Neural crest cell (in vitro differentiated cells): ENCODE measurements at regions not wholly inside any gene's neighbourhood (a gene's known extent, or its start where the extent isn't known, plus 50 kb on each side); places are given as distances from the start of the nearest gene placed in this dataset.

Experiments
- DNase-seq: peaks from one replicate; pipeline ENCODE4 v3.0.0; 2021; ENCODE audit warnings: low read depth, mixed read lengths, low spot score
- H3K27ac Mint-ChIP-seq: one replicate; pipeline ENCODE4 v1.8.0; 2021; ENCODE audit warnings: mild to moderate bottlenecking, mixed read lengths; ENCODE audit not compliant: unreplicated experiment
- H3K27me3 Mint-ChIP-seq: 2 replicates; pipeline ENCODE4 v1.8.0; 2021; ENCODE audit warnings: low read depth, mild to moderate bottlenecking, mixed read lengths
- H3K36me3 Mint-ChIP-seq: 2 replicates; pipeline ENCODE4 v1.8.0; 2021; ENCODE audit warnings: low read depth, mild to moderate bottlenecking, mixed read lengths
- H3K4me1 Mint-ChIP-seq: 2 replicates; pipeline ENCODE4 v1.8.0; 2021; ENCODE audit warnings: mixed read lengths
- H3K4me3 Mint-ChIP-seq: one replicate; pipeline ENCODE4 v1.8.0; 2021; ENCODE audit warnings: mild to moderate bottlenecking, mixed read lengths
- H3K9me3 Mint-ChIP-seq: 2 replicates; pipeline ENCODE4 v1.8.0; 2021; ENCODE audit warnings: mixed read lengths
- TF ChIP-seq, protein P1 (sequence below): fragments of 200-600 bp; sonication (generic); conservative IDR thresholded peaks from 2 replicates; pipeline ENCODE4 v1.5.0; 2021; ENCODE audit warnings: antibody characterized with exemption, mild to moderate bottlenecking

DNA sequence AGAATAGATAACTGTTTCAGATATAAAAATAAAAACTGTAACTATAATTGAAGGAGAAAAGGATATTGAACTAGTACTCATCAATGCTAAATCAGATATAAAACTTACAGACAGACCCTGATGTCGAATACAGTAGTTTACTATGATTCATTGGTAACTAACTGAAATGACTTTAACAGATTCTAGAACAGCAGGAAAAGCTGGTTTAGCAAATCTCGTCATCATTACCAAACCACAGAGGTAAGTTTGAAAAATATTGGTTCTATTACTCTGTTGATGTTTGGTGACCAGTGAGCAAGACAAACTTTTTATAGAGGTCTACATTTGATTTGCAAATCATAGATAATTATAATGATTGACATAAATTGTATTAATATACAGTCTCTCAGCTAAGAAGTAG is 551.4 kb upstream of the ADGRL3 start:
- H3K4me3 Mint-ChIP-seq, result no peak overlapping the region
- peaks cover 4% of the 10 kb centered on the region for H3K36me3 Mint-ChIP-seq
- no peak overlapping the region for H3K27ac Mint-ChIP-seq
- TF ChIP-seq, protein P1, sequence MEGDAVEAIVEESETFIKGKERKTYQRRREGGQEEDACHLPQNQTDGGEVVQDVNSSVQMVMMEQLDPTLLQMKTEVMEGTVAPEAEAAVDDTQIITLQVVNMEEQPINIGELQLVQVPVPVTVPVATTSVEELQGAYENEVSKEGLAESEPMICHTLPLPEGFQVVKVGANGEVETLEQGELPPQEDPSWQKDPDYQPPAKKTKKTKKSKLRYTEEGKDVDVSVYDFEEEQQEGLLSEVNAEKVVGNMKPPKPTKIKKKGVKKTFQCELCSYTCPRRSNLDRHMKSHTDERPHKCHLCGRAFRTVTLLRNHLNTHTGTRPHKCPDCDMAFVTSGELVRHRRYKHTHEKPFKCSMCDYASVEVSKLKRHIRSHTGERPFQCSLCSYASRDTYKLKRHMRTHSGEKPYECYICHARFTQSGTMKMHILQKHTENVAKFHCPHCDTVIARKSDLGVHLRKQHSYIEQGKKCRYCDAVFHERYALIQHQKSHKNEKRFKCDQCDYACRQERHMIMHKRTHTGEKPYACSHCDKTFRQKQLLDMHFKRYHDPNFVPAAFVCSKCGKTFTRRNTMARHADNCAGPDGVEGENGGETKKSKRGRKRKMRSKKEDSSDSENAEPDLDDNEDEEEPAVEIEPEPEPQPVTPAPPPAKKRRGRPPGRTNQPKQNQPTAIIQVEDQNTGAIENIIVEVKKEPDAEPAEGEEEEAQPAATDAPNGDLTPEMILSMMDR, result no peak
- H3K27me3 Mint-ChIP-seq, result no peaks in the 10 kb centered on the region
- no peak for DNase-seq
- H3K9me3 Mint-ChIP-seq, result peaks cover 6% of the 10 kb centered on the region
- H3K4me1 Mint-ChIP-seq, result peaks cover 3% of the 10 kb centered on the region

DNA sequence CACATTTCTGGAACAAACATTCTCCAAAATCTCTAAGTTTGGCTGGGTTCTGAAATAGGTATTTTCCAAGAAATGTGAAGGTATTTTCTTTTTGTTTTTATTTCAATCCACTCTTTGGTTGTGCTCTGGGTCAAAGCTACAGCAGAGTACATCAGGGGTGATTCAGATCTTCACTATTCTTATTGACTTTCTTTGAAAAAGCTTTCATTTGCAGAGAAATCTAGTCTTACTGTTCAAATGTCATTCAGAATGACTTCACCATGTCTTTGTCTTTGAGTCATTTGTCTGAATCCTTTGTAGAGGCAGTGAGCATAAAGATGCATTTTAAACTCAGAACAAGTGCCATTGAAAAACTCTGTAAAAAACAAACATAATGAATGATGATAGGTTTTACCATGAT is 547.2 kb upstream of the ADGRL3 start:
- Mint-ChIP-seq H3K9me3 (peaks cover 5% of the 10 kb centered on the region), H3K27ac (no peak overlapping the region), H3K4me3 (no peak overlapping the region), H3K4me1 (peaks cover 3% of the 10 kb centered on the region), H3K27me3 (no peaks in the 10 kb centered on the region), H3K36me3 (no peaks in the 10 kb centered on the region)
- no peak for DNase-seq
- TF ChIP-seq, protein P1, result no peak

DNA sequence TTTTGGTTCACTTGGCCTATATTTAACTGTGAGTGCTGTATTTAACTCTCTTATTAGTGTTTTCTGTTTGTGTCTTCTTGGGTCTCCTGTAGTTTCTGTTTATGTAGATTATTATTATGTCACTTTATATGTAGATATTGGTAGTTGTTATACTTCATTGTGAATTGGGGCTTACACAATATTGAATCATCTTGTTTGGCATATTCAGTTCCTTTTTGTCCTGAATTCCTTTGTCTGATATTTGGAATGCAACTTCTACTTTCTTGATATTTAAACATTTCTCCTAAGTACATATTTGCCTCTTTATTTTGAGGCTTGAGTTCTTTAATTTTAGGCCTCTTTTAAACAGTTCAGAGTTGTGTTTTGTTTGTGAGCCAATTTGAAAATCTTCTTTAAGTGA is 544.8 kb upstream of the ADGRL3 start:
- Mint-ChIP-seq H3K27me3 (no peaks in the 10 kb centered on the region), H3K36me3 (no peaks in the 10 kb centered on the region), H3K4me3 (no peak overlapping the region), H3K9me3 (peaks cover 9% of the 10 kb centered on the region), H3K4me1 (peaks cover 3% of the 10 kb centered on the region), H3K27ac (no peak overlapping the region)
- no peak for DNase-seq
- TF ChIP-seq, protein P1, result no peak

DNA sequence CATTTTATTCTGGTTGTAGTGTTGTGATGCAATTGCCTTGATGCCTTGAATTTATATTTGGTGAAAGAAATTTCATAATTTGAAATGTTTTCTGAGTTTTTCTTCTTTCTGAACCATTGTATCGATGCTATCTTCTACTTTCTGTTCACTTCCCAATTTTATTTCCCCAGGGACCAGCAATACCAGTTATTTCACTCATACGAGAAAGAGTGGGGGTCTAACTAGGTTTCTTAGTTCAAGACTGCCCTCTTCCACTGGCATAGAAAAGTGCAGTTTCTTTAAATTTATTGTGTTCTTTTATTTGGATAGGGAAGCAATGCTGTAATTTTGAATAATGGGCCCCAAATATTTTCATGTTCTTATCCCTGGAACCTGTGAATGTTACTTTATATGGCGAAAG is 544.0 kb upstream of the ADGRL3 start:
- no peak overlapping the region for H3K27ac Mint-ChIP-seq
- TF ChIP-seq, protein P1, result peak; percentile 22
- no peak overlapping the region for H3K4me3 Mint-ChIP-seq
- H3K4me1 Mint-ChIP-seq, result peaks cover 3% of the 10 kb centered on the region
- no peaks in the 10 kb centered on the region for H3K27me3 Mint-ChIP-seq
- no peaks in the 10 kb centered on the region for H3K36me3 Mint-ChIP-seq
- peaks cover 9% of the 10 kb centered on the region for H3K9me3 Mint-ChIP-seq
- no peak for DNase-seq

DNA sequence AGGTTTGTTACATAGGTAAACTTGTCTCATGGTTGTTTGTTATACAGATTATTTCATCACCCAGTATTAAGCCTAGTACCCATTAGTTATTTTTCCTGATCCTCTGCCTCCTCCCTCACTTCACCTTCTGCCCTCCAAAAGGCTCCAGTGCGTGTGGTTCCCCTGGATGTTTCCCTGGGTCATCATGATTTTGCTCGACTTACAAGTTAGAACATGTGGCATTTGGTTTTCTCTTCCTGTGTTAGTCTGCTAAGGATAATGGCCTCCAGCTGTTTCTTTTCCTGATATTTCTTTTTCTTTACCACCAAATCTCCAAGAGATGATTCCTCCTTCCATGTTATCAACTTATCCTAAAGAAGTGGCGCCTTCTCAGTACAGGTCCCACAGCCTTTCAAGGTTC is 543.1 kb upstream of the ADGRL3 start:
- DNase-seq, result no peak
- no peaks in the 10 kb centered on the region for H3K27me3 Mint-ChIP-seq
- H3K4me3 Mint-ChIP-seq, result no peak overlapping the region
- H3K9me3 Mint-ChIP-seq, result peaks cover 11% of the 10 kb centered on the region
- no peak overlapping the region for H3K27ac Mint-ChIP-seq
- TF ChIP-seq, protein P1, result no peak
- H3K4me1 Mint-ChIP-seq, result peaks cover 3% of the 10 kb centered on the region
- no peaks in the 10 kb centered on the region for H3K36me3 Mint-ChIP-seq

DNA sequence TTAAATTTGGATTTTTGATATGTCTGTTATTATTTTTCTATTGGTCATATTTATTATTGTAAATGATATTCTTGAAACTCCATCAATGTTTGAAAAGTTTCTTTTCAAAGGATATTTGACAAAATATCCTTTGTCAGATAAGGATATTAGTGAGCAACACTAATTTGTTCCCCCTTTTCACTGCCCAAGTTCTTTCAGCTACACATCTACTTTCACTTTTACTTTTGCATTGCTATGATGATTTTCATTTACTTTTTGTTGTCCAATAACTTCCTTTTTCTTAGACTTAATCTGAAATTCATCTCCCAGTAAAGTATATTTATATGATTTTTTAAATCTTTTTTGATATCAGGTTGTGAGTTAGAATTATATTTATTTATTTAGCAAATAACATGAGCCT is 542.3 kb upstream of the ADGRL3 start:
- TF ChIP-seq, protein P1, result no peak
- H3K36me3 Mint-ChIP-seq, result no peaks in the 10 kb centered on the region
- no peak for DNase-seq
- no peak overlapping the region for H3K4me3 Mint-ChIP-seq
- no peaks in the 10 kb centered on the region for H3K27me3 Mint-ChIP-seq
- H3K4me1 Mint-ChIP-seq, result peaks cover 3% of the 10 kb centered on the region
- no peak overlapping the region for H3K27ac Mint-ChIP-seq
- peaks cover 11% of the 10 kb centered on the region for H3K9me3 Mint-ChIP-seq
